ENCODE measurements at regions not wholly inside any gene's neighbourhood (a gene's known extent, or its start where the extent isn't known, plus 50 kb on each side); places are given as distances from the start of the nearest gene placed in this dataset.

GRCh38 chr4:176432811-176433540 lies 113.2 kb downstream of the SPCS3 start:
- WGBS (ENCODE audit: insufficient coverage, low coverage, low lambda C conversion rate, missing lambda C conversion rate) = 52% methylated on average over 6 of the region's 6 CpGs
- ATAC-seq = no peak

GRCh38 chr4:176433983-176434382 lies 114.2 kb downstream of the SPCS3 start:
- no peaks in the 10 kb centered on the region for H3K27me3 ChIP-seq
- H3K9me3 ChIP-seq = no peaks in the 10 kb centered on the region
- no peak for TF ChIP-seq CTCF (IDR thresholded peaks at IDR 0.05)
- no peak for TF ChIP-seq POLR2A (IDR thresholded peaks at IDR 0.05)
- no peaks in the 10 kb centered on the region for H3K36me3 ChIP-seq
- 48% methylated on average over 3 of the region's 3 CpGs for WGBS (ENCODE audit: insufficient coverage, low coverage, low lambda C conversion rate, missing lambda C conversion rate)
- DNase-seq (no peak), ATAC-seq (no peak)
- intact Hi-C loops (cut with DNase I) = no loop called here
- H3K4me3 ChIP-seq = no peak overlapping the region
- no peaks in the 10 kb centered on the region for H3K4me1 ChIP-seq
- no peak overlapping the region for H3K27ac ChIP-seq

More at GRCh38 chr4:176432811-176433540, 113.2 kb downstream of the SPCS3 start:
- H3K36me3 ChIP-seq = no peaks in the 10 kb centered on the region
- no peak overlapping the region for H3K4me3 ChIP-seq
- no peak overlapping the region for H3K27ac ChIP-seq
- intact Hi-C loops (cut with DNase I) = no loop called here
- no peaks in the 10 kb centered on the region for H3K9me3 ChIP-seq
- no peak for DNase-seq
- no peak for TF ChIP-seq POLR2A (IDR thresholded peaks at IDR 0.05)
- TF ChIP-seq CTCF (IDR thresholded peaks at IDR 0.05) = no peak
- H3K27me3 ChIP-seq = no peaks in the 10 kb centered on the region
- no peaks in the 10 kb centered on the region for H3K4me1 ChIP-seq

GRCh38 chr4:176435901-176436292 lies 116.1 kb downstream of the SPCS3 start:
- Histone ChIP-seq H3K27ac (no peak overlapping the region), H3K4me1 (no peaks in the 10 kb centered on the region), H3K27me3 (no peaks in the 10 kb centered on the region), H3K4me3 (no peak overlapping the region), H3K36me3 (no peaks in the 10 kb centered on the region), H3K9me3 (no peaks in the 10 kb centered on the region)
- intact Hi-C loops (cut with DNase I) = no loop called here
- ATAC-seq (no peak), DNase-seq (no peak)
- 16% methylated on average over 1 of the region's 1 CpG for WGBS (ENCODE audit: insufficient coverage, low coverage, low lambda C conversion rate, missing lambda C conversion rate)
- TF ChIP-seq CTCF (IDR thresholded peaks at IDR 0.05) (no peak), POLR2A (IDR thresholded peaks at IDR 0.05) (no peak)

GRCh38 chr4:176436293-176436973 lies 116.7 kb downstream of the SPCS3 start:
- no peaks in the 10 kb centered on the region for H3K9me3 ChIP-seq
- no peaks in the 10 kb centered on the region for H3K4me1 ChIP-seq
- DNase-seq (no peak), ATAC-seq (no peak)
- H3K27ac ChIP-seq = no peak overlapping the region
- H3K4me3 ChIP-seq = no peak overlapping the region
- no peaks in the 10 kb centered on the region for H3K36me3 ChIP-seq
- intact Hi-C loops (cut with DNase I) = no loop called here
- TF ChIP-seq POLR2A (IDR thresholded peaks at IDR 0.05) (no peak), CTCF (IDR thresholded peaks at IDR 0.05) (no peak)
- WGBS (ENCODE audit: insufficient coverage, low coverage, low lambda C conversion rate, missing lambda C conversion rate) = 53% methylated on average over 5 of the region's 5 CpGs
- no peaks in the 10 kb centered on the region for H3K27me3 ChIP-seq
